Heart right ventricle (tissue), 16 donors: ENCODE measurements at regions not wholly inside any gene's neighbourhood (a gene's known extent, or its start where the extent isn't known, plus 50 kb on each side); places are given as distances from the start of the nearest gene placed in this dataset.

Experiments
- ATAC-seq, 8 donors: fragments of 200-7000 bp; cut with Tn5 transposase; one replicate each; pipeline ENCODE4 v1.9.1; 2020; ENCODE audit warnings: mild to moderate bottlenecking in 8 of 8, moderate library complexity in 8 of 8, moderate number of reproducible peaks in 1 of 8
- DNase-seq, 2 donors: peaks; one replicate each; pipeline ENCODE4 v3.0.0-alpha.2; 2020
- H3K27ac ChIP-seq, 10 donors: fragments of 200-600 bp; sonication (generic) in 2 of 10; one replicate each; pipeline versions ENCODE4 v1.5.0 to v1.8.0; 2020 to 2022; ENCODE audit warnings: mild to moderate bottlenecking in 3 of 10
- H3K27me3 ChIP-seq, 7 donors: fragments of 200-600 bp; one replicate each; pipeline ENCODE4 v1.8.0; 2021 to 2022; ENCODE audit warnings: mild to moderate bottlenecking in 2 of 7
- H3K36me3 ChIP-seq, 9 donors: fragments of 200-600 bp; sonication (generic) in 1 of 9; one replicate each; pipeline versions ENCODE4 v1.5.0 to v1.8.0; 2020 to 2022; ENCODE audit warnings: mild to moderate bottlenecking in 2 of 9
- H3K4me1 ChIP-seq, 9 donors: fragments of 200-600 bp; sonication (generic) in 1 of 9; one replicate each; pipeline versions ENCODE4 v1.5.0 to v1.8.0; 2020 to 2022; ENCODE audit warnings: mild to moderate bottlenecking in 4 of 9
- H3K4me3 ChIP-seq, 10 donors: fragments of 200-600 bp; sonication (generic) in 2 of 10; one replicate each; pipeline versions ENCODE4 v1.5.0 to v1.8.0; 2020 to 2022; ENCODE audit warnings: mild to moderate bottlenecking in 7 of 10, moderate library complexity in 2 of 10
- H3K9me3 ChIP-seq, 11 donors: fragments of 200-600 bp in 10 of 11; sonication (generic) in 2 of 11; one replicate each; pipeline versions ENCODE4 v1.5.0 to v1.8.0; 2013 to 2022; ENCODE audit warnings: mild to moderate bottlenecking in 2 of 11, control low read depth in 1 of 11, moderate library complexity in 1 of 11
- CTCF ChIP-seq, 9 donors: fragments of 200-600 bp; sonication (generic) in 2 of 9; IDR thresholded peaks; one replicate each; pipeline versions ENCODE4 v1.5.0 to v1.8.0; 2021 to 2022; ENCODE audit warnings: antibody characterized with exemption in 9 of 9, mild to moderate bottlenecking in 5 of 9, moderate library complexity in 1 of 9
- WGBS, 2 donors: extraction: QIAGEN DNeasy Blood & Tissue Kit; methylation state at CpG; one replicate each; pipeline ENCODE4 v1.1.7; 2013; ENCODE audit warnings: inconsistent platforms in 1 of 2; 5-methylcytosine and 5-hydroxymethylcytosine counted together
- intact Hi-C, 10 donors: fragments of 100-400 bp; cut with DNase I; formaldehyde crosslinking; loops; one replicate each; pipeline versions ENCODE4 v1.11.1 to v1.14.2; 2022
- donor health status: Arrhythmogenic right ventricular cardiomyopathy.
- donor health status: ischemic (EF 13 %, LVEDD 7.1; RV severe dilation, severe dysfunction).
- donor health status: healthy with polysubstance abuse.
- donor health status: DM: no; HTN: yes; CAD: no.
- donor health status: DM: no; HTN: no; CAD: no.
- donor health status: ischemic (EF 25% LVEDD 6.9; RV normal size, moderate dysfunction).
- donor health status: ischemic (EF 25% LVEDD 5.7; RV mildly dilated, moderate dysfunction).
- donor health status: healthy.
- donor health status: DM: yes; HTN: yes; CAD: no.
- donor health status: Ischemic cardiomyopathy.
- donor health status: ischemic (EF 35%, LVEDD 5.7; RV mildly dilated, moderate dysfunction).
- donor health status: nonischemic (EF 11% LVEDD 7.7; RV severe dilation, severe dysfunction).
- donor health status: DM: yes; HTN: yes; CAD: no.
- donor health status: PGD.
- donor health status: ischemic (EF 29% LVEDD 5.4; RV normal size, mild dysfunction).
- donor health status: nonischemic (EF 23%, LVEDD 6.1; RV moderate dilation, normal function).

GRCh38 chr3:72181251-72181650 lies 396.3 kb upstream of the PROK2 start:
- ATAC-seq (no peak), DNase-seq (no peak)
- Histone ChIP-seq H3K36me3 (no peaks in the 10 kb centered on the region), H3K27ac (no peak overlapping the region), H3K9me3 (peaks cover 0 to 11% (median 0%) of the 10 kb centered on the region in 11 donors), H3K4me1 (peaks cover 0 to 36% (median 16%) of the 10 kb centered on the region in 9 donors), H3K27me3 (peaks cover 0 to 15% (median 0%) of the 10 kb centered on the region in 7 donors), H3K4me3 (no peak overlapping the region)
- no peak for TF ChIP-seq CTCF (IDR thresholded peaks at IDR 0.05)
- intact Hi-C loops, result no loop called here
- 58 to 63% methylated on average over 5 of the region's 5 CpGs for WGBS, 2 donors

GRCh38 chr3:72180405-72180804 lies 395.5 kb upstream of the PROK2 start:
- intact Hi-C loops, result no loop called here
- Histone ChIP-seq H3K4me1 (peaks cover 0 to 36% (median 16%) of the 10 kb centered on the region in 9 donors), H3K27ac (no peak overlapping the region), H3K27me3 (peaks cover 0 to 15% (median 0%) of the 10 kb centered on the region in 7 donors), H3K9me3 (peaks cover 0 to 11% (median 0%) of the 10 kb centered on the region in 11 donors), H3K4me3 (no peak overlapping the region), H3K36me3 (no peaks in the 10 kb centered on the region)
- WGBS, 2 donors, result 89 to 98% methylated on average over 1 of the region's 1 CpG
- DNase-seq (no peak), ATAC-seq (no peak)
- no peak for TF ChIP-seq CTCF (IDR thresholded peaks at IDR 0.05)

- Histone ChIP-seq H3K27me3 (peaks cover 0 to 15% (median 0%) of the 10 kb centered on the region in 7 donors), H3K27ac (no peak overlapping the region), H3K4me1 (peaks cover 0 to 49% (median 17%) of the 10 kb centered on the region in 9 donors), H3K36me3 (no peaks in the 10 kb centered on the region), H3K9me3 (peaks cover 0 to 11% (median 0%) of the 10 kb centered on the region in 11 donors), H3K4me3 (no peak overlapping the region)
- intact Hi-C loops, result no loop called here
- no peak for DNase-seq
- WGBS, 2 donors, result 96 to 97% methylated on average over 7 of the region's 7 CpGs
- no peak for ATAC-seq
- TF ChIP-seq CTCF (IDR thresholded peaks at IDR 0.05), result no peak
Measured at GRCh38 chr3:72179107-72179464, 394.1 kb upstream of the PROK2 start.

GRCh38 chr3:72178463-72179106 lies 393.6 kb upstream of the PROK2 start:
- 96 to 98% methylated on average over 3 of the region's 3 CpGs for WGBS, 2 donors
- no peaks in the 10 kb centered on the region for H3K36me3 ChIP-seq

More at GRCh38 chr3:72178463-72179106, 393.6 kb upstream of the PROK2 start:
- Histone ChIP-seq H3K9me3 (peaks cover 0 to 6% (median 0%) of the 10 kb centered on the region in 11 donors), H3K4me1 (peaks cover 0 to 54% (median 21%) of the 10 kb centered on the region in 9 donors), H3K27ac (no peak overlapping the region), H3K4me3 (no peak overlapping the region), H3K27me3 (peaks cover 0 to 15% (median 0%) of the 10 kb centered on the region in 7 donors)
- intact Hi-C loops, result no loop called here
- DNase-seq, result no peak
- no peak for ATAC-seq
- TF ChIP-seq CTCF (IDR thresholded peaks at IDR 0.05), result no peak
